Panc1 (cell line): ENCODE measurements at regions not wholly inside any gene's neighbourhood (a gene's known extent, or its start where the extent isn't known, plus 50 kb on each side); places are given as distances from the start of the nearest gene placed in this dataset.

Experiments
- POLR2AphosphoS5 ChIP-seq: IDR thresholded peaks from 2 replicates; pipeline ENCODE4 v1.6.1; 2012; ENCODE audit warnings: mild to moderate bottlenecking, low read depth, low read length, moderate library complexity
- TF ChIP-seq, protein P1 (sequence below): fragments of 450-650 bp; IDR thresholded peaks from 2 replicates; pipeline ENCODE4 v1.5.1; 2017; ENCODE audit warnings: mild to moderate bottlenecking

DNA sequence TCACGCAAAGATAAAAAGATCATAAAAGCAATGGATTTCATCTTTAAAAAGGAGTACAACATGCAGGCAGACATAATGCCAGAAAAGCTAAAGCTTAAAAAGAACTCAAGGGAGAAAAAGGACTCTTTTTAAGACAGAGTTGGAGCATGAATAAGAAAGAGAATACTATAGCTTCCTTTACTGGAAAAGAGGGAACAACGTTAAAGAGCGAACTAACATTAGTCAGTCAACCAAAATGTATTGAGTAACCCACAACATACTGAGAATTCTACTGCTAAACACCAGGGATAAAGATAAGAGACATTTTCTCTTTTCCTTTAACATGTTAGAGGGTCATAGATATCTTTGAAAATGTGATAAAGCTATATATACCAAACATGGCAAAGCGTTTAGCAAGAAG is 182.0 kb downstream of the DUSP10 start:
- TF ChIP-seq, protein P1, sequence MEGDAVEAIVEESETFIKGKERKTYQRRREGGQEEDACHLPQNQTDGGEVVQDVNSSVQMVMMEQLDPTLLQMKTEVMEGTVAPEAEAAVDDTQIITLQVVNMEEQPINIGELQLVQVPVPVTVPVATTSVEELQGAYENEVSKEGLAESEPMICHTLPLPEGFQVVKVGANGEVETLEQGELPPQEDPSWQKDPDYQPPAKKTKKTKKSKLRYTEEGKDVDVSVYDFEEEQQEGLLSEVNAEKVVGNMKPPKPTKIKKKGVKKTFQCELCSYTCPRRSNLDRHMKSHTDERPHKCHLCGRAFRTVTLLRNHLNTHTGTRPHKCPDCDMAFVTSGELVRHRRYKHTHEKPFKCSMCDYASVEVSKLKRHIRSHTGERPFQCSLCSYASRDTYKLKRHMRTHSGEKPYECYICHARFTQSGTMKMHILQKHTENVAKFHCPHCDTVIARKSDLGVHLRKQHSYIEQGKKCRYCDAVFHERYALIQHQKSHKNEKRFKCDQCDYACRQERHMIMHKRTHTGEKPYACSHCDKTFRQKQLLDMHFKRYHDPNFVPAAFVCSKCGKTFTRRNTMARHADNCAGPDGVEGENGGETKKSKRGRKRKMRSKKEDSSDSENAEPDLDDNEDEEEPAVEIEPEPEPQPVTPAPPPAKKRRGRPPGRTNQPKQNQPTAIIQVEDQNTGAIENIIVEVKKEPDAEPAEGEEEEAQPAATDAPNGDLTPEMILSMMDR, result no peak
- no peak for TF ChIP-seq POLR2AphosphoS5
